ENCODE measurements at regions not wholly inside any gene's neighbourhood (a gene's known extent, or its start where the extent isn't known, plus 50 kb on each side); places are given as distances from the start of the nearest gene placed in this dataset.

- H3K23ac ChIP-seq (ENCODE audit: low read length in 2 of 2) = no peak overlapping the region
- DNase-seq = no peak
- no peak overlapping the region for H2BK15ac ChIP-seq (ENCODE audit: low read depth, poor library complexity, severe bottlenecking)
- no peak overlapping the region for H4K91ac ChIP-seq (ENCODE audit: low read length)
- no peak overlapping the region for H2AFZ ChIP-seq (ENCODE audit: low read depth, low read length)
- peaks cover 1% of the 10 kb centered on the region for H3K4me1 ChIP-seq (ENCODE audit: control insufficient read depth, insufficient read depth, low read depth, low read length)
- no peak overlapping the region for H2AK5ac ChIP-seq (ENCODE audit: low read length, severe bottlenecking)
- no peak overlapping the region for H2BK12ac ChIP-seq (ENCODE audit: low read length in 2 of 2)
- WGBS = 83% methylated on average over 4 of the region's 4 CpGs
- no peaks in the 10 kb centered on the region for H3K27me3 ChIP-seq (ENCODE audit: control insufficient read depth in 1 of 2, insufficient read depth in 1 of 2, low read length in 2 of 2)
- no peaks in the 10 kb centered on the region for H3K36me3 ChIP-seq (ENCODE audit: control insufficient read depth in 1 of 2, insufficient read depth in 2 of 2, low read depth in 1 of 2, low read length in 2 of 2)
- H3K4me3 ChIP-seq (ENCODE audit: insufficient read depth in 1 of 2, low read depth in 1 of 2, low read length in 2 of 2) = no peak overlapping the region
- no peak overlapping the region for H2BK5ac ChIP-seq (ENCODE audit: low read depth, low read length, poor library complexity, severe bottlenecking)
- H3K9ac ChIP-seq (ENCODE audit: low read length) = no peak overlapping the region
- peak overlapping the region in 1 of 2 experiments; percentile 23 for H3K14ac ChIP-seq (ENCODE audit: low read length in 2 of 2)
- no peaks in the 10 kb centered on the region for H3K9me3 ChIP-seq (ENCODE audit: control insufficient read depth, low read length)
- H3K27ac ChIP-seq (ENCODE audit: low read length, poor library complexity, severe bottlenecking) = no peak overlapping the region
- H3K18ac ChIP-seq (ENCODE audit: low read depth in 1 of 2, low read length in 2 of 2) = no peak overlapping the region
- no peaks in the 10 kb centered on the region for H3K79me1 ChIP-seq (replicated peaks; ENCODE audit: low read length, poor library complexity, severe bottlenecking)
- H2BK120ac ChIP-seq (ENCODE audit: low read depth, low read length) = peak overlapping the region; percentile 37
- no peak overlapping the region for H3K4ac ChIP-seq (ENCODE audit: low read depth in 1 of 2, low read length in 2 of 2)
- no peak overlapping the region for H4K8ac ChIP-seq (ENCODE audit: low read length)
- H3K4me2 ChIP-seq (ENCODE audit: low read length, poor library complexity, severe bottlenecking) = no peak overlapping the region
These were observed 442.3 kb downstream of the PLPP3 start for GRCh38 chr1:56137090-56137489.

GRCh38 chr1:56135864-56136147, 443.6 kb downstream of the PLPP3 start:
- Histone ChIP-seq H4K8ac (ENCODE audit: low read length) (no peak overlapping the region), H3K27ac (ENCODE audit: low read length, poor library complexity, severe bottlenecking) (no peak overlapping the region), H3K4me1 (ENCODE audit: control insufficient read depth, insufficient read depth, low read depth, low read length) (peaks cover 1% of the 10 kb centered on the region), H2AK5ac (ENCODE audit: low read length, severe bottlenecking) (no peak overlapping the region), H3K18ac (ENCODE audit: low read depth in 1 of 2, low read length in 2 of 2) (no peak overlapping the region), H3K4ac (ENCODE audit: low read depth in 1 of 2, low read length in 2 of 2) (no peak overlapping the region), H4K91ac (ENCODE audit: low read length) (no peak overlapping the region), H2BK5ac (ENCODE audit: low read depth, low read length, poor library complexity, severe bottlenecking) (no peak overlapping the region), H3K36me3 (ENCODE audit: control insufficient read depth in 1 of 2, insufficient read depth in 2 of 2, low read depth in 1 of 2, low read length in 2 of 2) (no peaks in the 10 kb centered on the region), H3K14ac (ENCODE audit: low read length in 2 of 2) (no peak overlapping the region), H3K23ac (ENCODE audit: low read length in 2 of 2) (no peak overlapping the region), H2BK12ac (ENCODE audit: low read length in 2 of 2) (no peak overlapping the region), H3K79me1 (replicated peaks; ENCODE audit: low read length, poor library complexity, severe bottlenecking) (no peaks in the 10 kb centered on the region), H2BK120ac (ENCODE audit: low read depth, low read length) (no peak overlapping the region), H2BK15ac (ENCODE audit: low read depth, poor library complexity, severe bottlenecking) (no peak overlapping the region), H3K9ac (ENCODE audit: low read length) (no peak overlapping the region), H3K4me2 (ENCODE audit: low read length, poor library complexity, severe bottlenecking) (no peak overlapping the region), H2AFZ (ENCODE audit: low read depth, low read length) (no peak overlapping the region), H3K9me3 (ENCODE audit: control insufficient read depth, low read length) (no peaks in the 10 kb centered on the region), H3K4me3 (ENCODE audit: insufficient read depth in 1 of 2, low read depth in 1 of 2, low read length in 2 of 2) (no peak overlapping the region), H3K27me3 (ENCODE audit: control insufficient read depth in 1 of 2, insufficient read depth in 1 of 2, low read length in 2 of 2) (no peaks in the 10 kb centered on the region)
- DNase-seq = no peak

GRCh38 chr1:56135069-56135863, 444.1 kb downstream of the PLPP3 start:
- 96% methylated on average over 5 of the region's 5 CpGs for WGBS
- Histone ChIP-seq H2BK15ac (ENCODE audit: low read depth, poor library complexity, severe bottlenecking) (no peak overlapping the region), H4K8ac (ENCODE audit: low read length) (no peak overlapping the region), H2AK5ac (ENCODE audit: low read length, severe bottlenecking) (no peak overlapping the region), H3K14ac (ENCODE audit: low read length in 2 of 2) (no peak overlapping the region), H3K27me3 (ENCODE audit: control insufficient read depth in 1 of 2, insufficient read depth in 1 of 2, low read length in 2 of 2) (no peaks in the 10 kb centered on the region), H3K4me1 (ENCODE audit: control insufficient read depth, insufficient read depth, low read depth, low read length) (peaks cover 1% of the 10 kb centered on the region), H2BK5ac (ENCODE audit: low read depth, low read length, poor library complexity, severe bottlenecking) (no peak overlapping the region), H3K4ac (ENCODE audit: low read depth in 1 of 2, low read length in 2 of 2) (no peak overlapping the region), H3K27ac (ENCODE audit: low read length, poor library complexity, severe bottlenecking) (no peak overlapping the region), H3K9ac (ENCODE audit: low read length) (no peak overlapping the region), H3K4me2 (ENCODE audit: low read length, poor library complexity, severe bottlenecking) (no peak overlapping the region), H3K36me3 (ENCODE audit: control insufficient read depth in 1 of 2, insufficient read depth in 2 of 2, low read depth in 1 of 2, low read length in 2 of 2) (no peaks in the 10 kb centered on the region), H2BK12ac (ENCODE audit: low read length in 2 of 2) (no peak overlapping the region), H4K91ac (ENCODE audit: low read length) (no peak overlapping the region), H3K9me3 (ENCODE audit: control insufficient read depth, low read length) (no peaks in the 10 kb centered on the region), H2BK120ac (ENCODE audit: low read depth, low read length) (no peak overlapping the region), H3K79me1 (replicated peaks; ENCODE audit: low read length, poor library complexity, severe bottlenecking) (no peaks in the 10 kb centered on the region), H3K4me3 (ENCODE audit: insufficient read depth in 1 of 2, low read depth in 1 of 2, low read length in 2 of 2) (no peak overlapping the region), H3K23ac (ENCODE audit: low read length in 2 of 2) (no peak overlapping the region), H3K18ac (ENCODE audit: low read depth in 1 of 2, low read length in 2 of 2) (no peak overlapping the region), H2AFZ (ENCODE audit: low read depth, low read length) (no peak overlapping the region)
- DNase-seq = no peak

GRCh38 chr1:56133522-56134472, 445.6 kb downstream of the PLPP3 start:
- H2AK5ac ChIP-seq (ENCODE audit: low read length, severe bottlenecking) = no peak overlapping the region
- no peak overlapping the region for H2BK120ac ChIP-seq (ENCODE audit: low read depth, low read length)
- no peak overlapping the region for H3K4ac ChIP-seq (ENCODE audit: low read depth in 1 of 2, low read length in 2 of 2)
- WGBS = 96% methylated on average over 7 of the region's 7 CpGs
- no peak overlapping the region for H3K23ac ChIP-seq (ENCODE audit: low read length in 2 of 2)
- H2BK15ac ChIP-seq (ENCODE audit: low read depth, poor library complexity, severe bottlenecking) = no peak overlapping the region
- DNase-seq = no peak
- no peaks in the 10 kb centered on the region for H3K9me3 ChIP-seq (ENCODE audit: control insufficient read depth, low read length)
- no peak overlapping the region for H2AFZ ChIP-seq (ENCODE audit: low read depth, low read length)
- H4K91ac ChIP-seq (ENCODE audit: low read length) = no peak overlapping the region
- H3K27ac ChIP-seq (ENCODE audit: low read length, poor library complexity, severe bottlenecking) = no peak overlapping the region
- H3K4me1 ChIP-seq (ENCODE audit: control insufficient read depth, insufficient read depth, low read depth, low read length) = peaks cover 1% of the 10 kb centered on the region
- H2BK5ac ChIP-seq (ENCODE audit: low read depth, low read length, poor library complexity, severe bottlenecking) = no peak overlapping the region
- no peaks in the 10 kb centered on the region for H3K79me1 ChIP-seq (replicated peaks; ENCODE audit: low read length, poor library complexity, severe bottlenecking)
- H3K36me3 ChIP-seq (ENCODE audit: control insufficient read depth in 1 of 2, insufficient read depth in 2 of 2, low read depth in 1 of 2, low read length in 2 of 2) = no peaks in the 10 kb centered on the region
- no peak overlapping the region for H2BK12ac ChIP-seq (ENCODE audit: low read length in 2 of 2)
- H3K4me3 ChIP-seq (ENCODE audit: insufficient read depth in 1 of 2, low read depth in 1 of 2, low read length in 2 of 2) = no peak overlapping the region
- H3K4me2 ChIP-seq (ENCODE audit: low read length, poor library complexity, severe bottlenecking) = no peak overlapping the region
- H3K14ac ChIP-seq (ENCODE audit: low read length in 2 of 2) = no peak overlapping the region
- H4K8ac ChIP-seq (ENCODE audit: low read length) = no peak overlapping the region
- H3K9ac ChIP-seq (ENCODE audit: low read length) = no peak overlapping the region
- no peak overlapping the region for H3K18ac ChIP-seq (ENCODE audit: low read depth in 1 of 2, low read length in 2 of 2)
- H3K27me3 ChIP-seq (ENCODE audit: control insufficient read depth in 1 of 2, insufficient read depth in 1 of 2, low read length in 2 of 2) = no peaks in the 10 kb centered on the region
